ENCODE measurements at regions not wholly inside any gene's neighbourhood (a gene's known extent, or its start where the extent isn't known, plus 50 kb on each side); places are given as distances from the start of the nearest gene placed in this dataset.

- no peak for TF ChIP-seq ARID5B (CRISPR knock-in tag; IDR thresholded peaks at IDR 0.05)
- no peak for TF ChIP-seq HOXA5 (CRISPR knock-in tag; IDR thresholded peaks at IDR 0.05)
- no peak for TF ChIP-seq ZNF7 (CRISPR knock-in tag; IDR thresholded peaks at IDR 0.05)
- no peak for TF ChIP-seq ZNF616 (CRISPR knock-in tag; IDR thresholded peaks at IDR 0.05; ENCODE audit: low read depth)
- no peak for TF ChIP-seq SAFB2 (CRISPR knock-in tag; IDR thresholded peaks at IDR 0.05; ENCODE audit: borderline replicate concordance, low read depth)
- no peak for TF ChIP-seq PRDM10 (CRISPR knock-in tag; IDR thresholded peaks at IDR 0.05; ENCODE audit: low read depth)
- TF ChIP-seq ZNF605 (CRISPR knock-in tag; IDR thresholded peaks at IDR 0.05): no peak
Measured at GRCh38 chr6:167528239-167528638, 203.4 kb downstream of the TTLL2 start (continued).
